GM18520 (cell line): ENCODE measurements at regions not wholly inside any gene's neighbourhood (a gene's known extent, or its start where the extent isn't known, plus 50 kb on each side); places are given as distances from the start of the nearest gene placed in this dataset.
"Not testable (repeated sequence)": the region's sequence is repeated elsewhere in the genome, so short reads cannot be mapped to it uniquely, and the experiment has no call there.

Source experiments
- ATAC-seq: cut with Tn5 transposase; IDR thresholded peaks from one replicate; pipeline ENCODE4 v1.9.1; 2021; ENCODE audit not compliant: unreplicated experiment

GRCh38 chr13:33410619-33411018 lies 125.1 kb upstream of the STARD13 start:
- no peak for ATAC-seq

GRCh38 chr13:33411312-33411711 lies 125.8 kb upstream of the STARD13 start:
- ATAC-seq, result no peak

- no peak for ATAC-seq
Observed at GRCh38 chr13:33415822-33416221, 130.3 kb upstream of the STARD13 start.

GRCh38 chr13:33418224-33418953 lies 132.8 kb upstream of the STARD13 start:
- not testable (repeated sequence) for ATAC-seq

GRCh38 chr13:33420117-33420516 lies 134.6 kb upstream of the STARD13 start:
- not testable (repeated sequence) for ATAC-seq

- ATAC-seq, result no peak
Observed at GRCh38 chr13:33426131-33426530, 140.6 kb upstream of the STARD13 start.

- no peak for ATAC-seq
Observed at GRCh38 chr13:33433316-33433715, 147.8 kb upstream of the STARD13 start.

- ATAC-seq, result no peak
Observed at GRCh38 chr13:33434676-33435075, 149.1 kb upstream of the STARD13 start.

- no peak for ATAC-seq
Observed at GRCh38 chr13:33435207-33435606, 149.7 kb upstream of the STARD13 start.

- ATAC-seq, result no peak
Observed at GRCh38 chr13:33438918-33439317, 153.4 kb upstream of the STARD13 start.

GRCh38 chr13:33441015-33441414 lies 155.5 kb upstream of the STARD13 start:
- ATAC-seq, result no peak

GRCh38 chr13:33445024-33445423 lies 159.5 kb upstream of the STARD13 start:
- no peak for ATAC-seq

GRCh38 chr13:33445476-33445875 lies 159.9 kb upstream of the STARD13 start:
- no peak for ATAC-seq

GRCh38 chr13:33446821-33447725 lies 161.5 kb upstream of the STARD13 start:
- ATAC-seq, result no peak

GRCh38 chr13:33448889-33449288 lies 163.3 kb upstream of the STARD13 start:
- ATAC-seq, result no peak

- ATAC-seq, result no peak
Observed at GRCh38 chr13:33450956-33451709, 165.6 kb upstream of the STARD13 start.

GRCh38 chr13:33452873-33453517 lies 167.4 kb upstream of the STARD13 start:
- ATAC-seq, result no peak

- no peak for ATAC-seq
Observed at GRCh38 chr13:33453936-33454335, 168.4 kb upstream of the STARD13 start.

GRCh38 chr13:33454844-33455705 lies 169.5 kb upstream of the STARD13 start:
- ATAC-seq, result no peak

GRCh38 chr13:33459702-33460101 lies 174.1 kb upstream of the STARD13 start:
- no peak for ATAC-seq
